Calu3 (cell line): ENCODE measurements at regions not wholly inside any gene's neighbourhood (a gene's known extent, or its start where the extent isn't known, plus 50 kb on each side); places are given as distances from the start of the nearest gene placed in this dataset.

ENCODE experiments used
- BruUV-seq: library from RNA; stranded (reverse); fragments of 400-500 nt; replicated peaks from 2 replicates; lab custom pipeline; 2021; lab: Mats Ljungman, UMichigan
- CTCF ChIA-PET: fragments of 300-600 bp; sonication (Branson Sonifier 250); formaldehyde crosslinking; loops from one replicate; lab custom pipeline; 2022; ENCODE audit warnings: antibody characterized with exemption; lab: Charles Lee
- DNase-seq: peaks from one replicate; pipeline ENCODE4 v3.0.0; 2022
- H3K27ac Mint-ChIP-seq: one replicate; pipeline ENCODE4 v1.8.0; 2022; ENCODE audit warnings: mixed read lengths; ENCODE audit not compliant: unreplicated experiment
- H3K27me3 Mint-ChIP-seq: one replicate; pipeline ENCODE4 v1.8.0; 2022; ENCODE audit warnings: mixed read lengths; ENCODE audit not compliant: unreplicated experiment
- H3K36me3 Mint-ChIP-seq: one replicate; pipeline ENCODE4 v1.8.0; 2022; ENCODE audit warnings: mild to moderate bottlenecking, moderate library complexity, mixed read lengths; ENCODE audit not compliant: insufficient read depth, unreplicated experiment
- H3K4me1 Mint-ChIP-seq: one replicate; pipeline ENCODE4 v1.8.0; 2022; ENCODE audit warnings: mild to moderate bottlenecking, low read depth, mixed read lengths; ENCODE audit not compliant: unreplicated experiment
- H3K4me3 Mint-ChIP-seq: one replicate; pipeline ENCODE4 v1.8.0; 2022; ENCODE audit warnings: mild to moderate bottlenecking, low read depth, moderate library complexity, mixed read lengths; ENCODE audit not compliant: unreplicated experiment
- H3K9me3 Mint-ChIP-seq: one replicate; pipeline ENCODE4 v1.8.0; 2022; ENCODE audit warnings: low read depth, mixed read lengths; ENCODE audit not compliant: unreplicated experiment
- CTCF ChIP-seq: fragments of 200-600 bp; IDR thresholded peaks from one replicate; pipeline ENCODE4 v1.8.0; 2022; ENCODE audit warnings: antibody characterized with exemption; ENCODE audit not compliant: unreplicated experiment
- intact Hi-C: fragments of 100-400 bp; cut with micrococcal nuclease; formaldehyde crosslinking; loops from one replicate; pipeline ENCODE4 v1.10.0; 2022; ENCODE audit not compliant: unreplicated experiment

GRCh38 chr3:75082845-75083244 is 468.4 kb upstream of the CNTN3 start:
- Mint-ChIP-seq H3K9me3 (peaks cover 7% of the 10 kb centered on the region), H3K27me3 (no peaks in the 10 kb centered on the region), H3K4me3 (no peak overlapping the region), H3K27ac (no peak overlapping the region), H3K4me1 (no peaks in the 10 kb centered on the region), H3K36me3 (no peaks in the 10 kb centered on the region)
- no TSS peak for BruUV-seq
- intact Hi-C loops, result no loop called here
- no peak for DNase-seq
- CTCF ChIA-PET, result no interaction called here
- no peak for TF ChIP-seq CTCF

- no TSS peak for BruUV-seq
- peaks cover 2% of the 10 kb centered on the region for H3K9me3 Mint-ChIP-seq
- no peaks in the 10 kb centered on the region for H3K36me3 Mint-ChIP-seq
- no peak overlapping the region for H3K4me3 Mint-ChIP-seq
- no peak for DNase-seq
- intact Hi-C loops, result no loop called here
- no peak for TF ChIP-seq CTCF
- H3K27ac Mint-ChIP-seq, result no peak overlapping the region
- H3K4me1 Mint-ChIP-seq, result no peaks in the 10 kb centered on the region
- no peaks in the 10 kb centered on the region for H3K27me3 Mint-ChIP-seq
- CTCF ChIA-PET, result no interaction called here
These were observed 475.4 kb upstream of the CNTN3 start for GRCh38 chr3:75089841-75090240.

DNA sequence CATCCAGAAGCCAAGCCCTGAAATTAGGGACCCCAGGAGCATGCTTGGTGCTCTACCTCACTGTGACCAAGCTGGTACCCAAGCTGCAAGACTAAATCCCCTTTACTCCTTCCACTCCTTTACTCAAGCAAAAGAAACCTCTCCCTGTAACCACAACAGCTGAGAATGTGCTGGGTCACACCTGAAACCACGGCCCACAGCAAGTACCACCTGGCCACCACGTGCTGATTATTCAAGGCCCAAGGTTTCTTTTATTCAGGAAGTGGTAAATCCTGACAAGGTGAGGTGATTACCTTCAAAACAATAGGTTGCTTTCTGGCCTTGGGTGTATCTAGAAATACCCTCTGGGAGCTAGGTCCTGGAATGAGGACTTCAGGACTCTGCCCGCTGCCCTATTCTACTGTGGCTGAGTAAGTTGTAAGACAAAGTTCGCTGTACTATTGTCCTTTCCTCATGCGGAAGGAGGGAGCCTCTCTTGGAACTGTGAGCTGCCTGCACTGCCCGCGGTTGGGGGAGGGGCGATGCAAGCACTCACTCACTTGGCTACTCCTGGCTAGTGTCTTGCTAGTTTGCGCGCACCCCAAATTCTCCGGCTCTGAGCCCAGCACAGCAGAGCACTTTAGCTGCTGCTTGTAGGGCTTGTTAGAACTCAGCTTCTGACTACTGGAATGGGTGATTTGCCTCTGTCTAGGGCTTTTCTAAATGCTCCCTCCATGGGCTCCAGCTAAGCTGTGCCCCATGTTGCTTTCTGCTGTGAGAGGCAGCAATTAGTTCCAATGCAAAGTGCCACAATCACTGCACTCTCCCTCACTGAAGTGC is 487.1 kb upstream of the CNTN3 start:
- Mint-ChIP-seq H3K9me3 (peaks cover 10% of the 10 kb centered on the region), H3K36me3 (no peaks in the 10 kb centered on the region), H3K27ac (no peak overlapping the region), H3K4me3 (no peak overlapping the region), H3K27me3 (no peaks in the 10 kb centered on the region), H3K4me1 (no peaks in the 10 kb centered on the region)
- TF ChIP-seq CTCF, result no peak
- DNase-seq, result no peak
- intact Hi-C loops, result no loop called here
- BruUV-seq, result no TSS peak
- CTCF ChIA-PET, result no interaction called here

GRCh38 chr3:75110741-75111140 is 496.3 kb upstream of the CNTN3 start:
- H3K36me3 Mint-ChIP-seq, result no peaks in the 10 kb centered on the region
- no peak for TF ChIP-seq CTCF
- DNase-seq, result no peak
- peaks cover 7% of the 10 kb centered on the region for H3K9me3 Mint-ChIP-seq
- intact Hi-C loops, result no loop called here
- CTCF ChIA-PET, result no interaction called here
- H3K4me1 Mint-ChIP-seq, result no peaks in the 10 kb centered on the region
- BruUV-seq, result no TSS peak
- H3K4me3 Mint-ChIP-seq, result no peak overlapping the region
- H3K27me3 Mint-ChIP-seq, result no peaks in the 10 kb centered on the region
- no peak overlapping the region for H3K27ac Mint-ChIP-seq
